Gastrocnemius medialis (tissue), 4 donors: ENCODE measurements at regions not wholly inside any gene's neighbourhood (a gene's known extent, or its start where the extent isn't known, plus 50 kb on each side); places are given as distances from the start of the nearest gene placed in this dataset.
"Not testable (repeated sequence)": the region's sequence is repeated elsewhere in the genome, so short reads cannot be mapped to it uniquely, and the experiment has no call there.

Experiments
- ATAC-seq, 2 donors: fragments of 150-250 bp; one replicate each; pipeline ENCODE4 v1.9.1; 2016
- DNase-seq, 2 donors: peaks; one replicate each; pipeline ENCODE4 v3.0.0-alpha.2; 2019
- H3K27ac ChIP-seq, 4 donors: fragments of 200-600 bp; sonication (generic); 1 replicate in 1 of 4; 2 replicates in 3 of 4; pipeline ENCODE4 v1.5.1; 2016 to 2018; ENCODE audit warnings: mild to moderate bottlenecking in 2 of 4, moderate library complexity in 1 of 4
- H3K27me3 ChIP-seq, 3 donors: fragments of 200-600 bp; sonication (generic) in 2 of 3; 1 replicate in 1 of 3; 2 replicates in 2 of 3; pipeline versions ENCODE4 v1.5.1 to v1.6.0; 2016 to 2019; ENCODE audit warnings: mild to moderate bottlenecking in 1 of 3, moderate library complexity in 1 of 3
- H3K36me3 ChIP-seq, 2 donors: fragments of 200-600 bp; sonication (generic) in 1 of 2; one replicate each; pipeline ENCODE4 v1.5.1; 2017 to 2018
- H3K4me1 ChIP-seq, 2 donors: fragments of 200-600 bp; sonication (generic) in 1 of 2; one replicate each; pipeline ENCODE4 v1.5.1; 2016 to 2017; ENCODE audit warnings: mild to moderate bottlenecking in 2 of 2
- H3K4me3 ChIP-seq, 4 donors: fragments of 200-600 bp; sonication (generic) in 3 of 4; 1 replicate in 1 of 4; 2 replicates in 3 of 4; pipeline ENCODE4 v1.5.1; 2016 to 2019; ENCODE audit warnings: mild to moderate bottlenecking in 2 of 4
- H3K9me3 ChIP-seq, 3 donors: fragments of 200-600 bp; sonication (generic) in 2 of 3; 1 replicate in 1 of 3; 2 replicates in 2 of 3; pipeline ENCODE4 v1.5.1; 2016 to 2019
- CTCF ChIP-seq, 5 experiments: fragments of 450-650 bp in 3 of 5; fragments of 200-600 bp in 2 of 5; sonication (generic) in 2 of 5; IDR thresholded peaks in 4 of 5; conservative IDR thresholded peaks in 1 of 5; 1 replicate in 4 of 5; 2 replicates in 1 of 5; pipeline ENCODE4 v1.5.1; 2016 to 2019; ENCODE audit warnings: antibody characterized with exemption in 5 of 5, mild to moderate bottlenecking in 3 of 5, moderate library complexity in 3 of 5
- POLR2A ChIP-seq, 2 donors: fragments of 450-650 bp; IDR thresholded peaks; one replicate each; pipeline ENCODE4 v1.6.1; 2017; ENCODE audit warnings: antibody characterized with exemption in 2 of 2, mild to moderate bottlenecking in 2 of 2, moderate library complexity in 2 of 2
- in situ Hi-C, 4 donors: fragments of 200-750 bp; cut with MboI; loops; one replicate each; pipeline versions ENCODE4 v1.15.0 to v1.8.0; 2017; ENCODE audit warnings: low sequenced_read_pairs in 4 of 4
- intact Hi-C: fragments of 100-400 bp; cut with DNase I; formaldehyde crosslinking; loops from one replicate; pipeline ENCODE4 v1.15.1; 2023; ENCODE audit warnings: low total_unique reads

- Histone ChIP-seq H3K27me3 (no peaks in the 10 kb centered on the region), H3K27ac (no peak overlapping the region), H3K4me1 (no peaks in the 10 kb centered on the region), H3K36me3 (no peaks in the 10 kb centered on the region), H3K9me3 (no peaks in the 10 kb centered on the region), H3K4me3 (no peak overlapping the region)
- no peak for ATAC-seq
- no peak for TF ChIP-seq CTCF (IDR thresholded peaks at IDR 0.05 in 4 of 5, conservative IDR thresholded peaks at IDR 0.05 in 1 of 5)
- TF ChIP-seq POLR2A (IDR thresholded peaks at IDR 0.05), result no peak
- in situ Hi-C loops, result no loop called here
- no peak for DNase-seq
- intact Hi-C loops, result no loop called here
Observed at GRCh38 chr3:127491909-127492308, 98.6 kb downstream of the TPRA1 start.

GRCh38 chr3:127491323-127491722 is 99.2 kb downstream of the TPRA1 start:
- intact Hi-C loops (no loop called here), in situ Hi-C loops (no loop called here)
- no peak overlapping the region for H3K4me3 ChIP-seq
- no peak overlapping the region for H3K27ac ChIP-seq
- DNase-seq (no peak), ATAC-seq (no peak)
- no peaks in the 10 kb centered on the region for H3K27me3 ChIP-seq
- H3K9me3 ChIP-seq, result no peaks in the 10 kb centered on the region
- no peaks in the 10 kb centered on the region for H3K36me3 ChIP-seq
- TF ChIP-seq POLR2A (IDR thresholded peaks at IDR 0.05) (no peak), CTCF (IDR thresholded peaks at IDR 0.05 in 4 of 5, conservative IDR thresholded peaks at IDR 0.05 in 1 of 5) (no peak)
- no peaks in the 10 kb centered on the region for H3K4me1 ChIP-seq

DNA sequence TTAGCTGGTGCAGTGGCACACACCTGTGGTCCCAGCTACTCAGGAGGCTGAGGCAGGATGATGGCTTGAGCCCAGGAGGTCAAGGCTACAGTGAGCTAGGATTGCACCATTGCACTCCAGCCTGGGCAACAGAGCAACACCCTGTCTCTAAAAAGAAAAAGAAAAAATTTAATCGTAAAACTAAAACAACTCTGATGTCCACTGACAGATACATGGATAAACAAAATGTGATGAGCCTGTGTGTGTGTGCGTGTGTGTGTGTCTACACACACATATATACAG is 99.6 kb downstream of the TPRA1 start:
- DNase-seq, H3K27me3 ChIP-seq, H3K36me3 ChIP-seq, H3K27ac ChIP-seq, in situ Hi-C loops, ATAC-seq, H3K4me1 ChIP-seq, H3K4me3 ChIP-seq, H3K9me3 ChIP-seq, intact Hi-C loops: not testable (repeated sequence)

- in situ Hi-C loops, result no loop called here
- H3K36me3 ChIP-seq, result no peaks in the 10 kb centered on the region
- H3K27ac ChIP-seq, result no peak overlapping the region
- H3K4me3 ChIP-seq, result no peak overlapping the region
- intact Hi-C loops, result no loop called here
- H3K4me1 ChIP-seq, result no peaks in the 10 kb centered on the region
- no peak for DNase-seq
- no peaks in the 10 kb centered on the region for H3K9me3 ChIP-seq
- no peak for ATAC-seq
- H3K27me3 ChIP-seq, result no peaks in the 10 kb centered on the region
- TF ChIP-seq POLR2A (IDR thresholded peaks at IDR 0.05), result no peak
- no peak for TF ChIP-seq CTCF (IDR thresholded peaks at IDR 0.05 in 4 of 5, conservative IDR thresholded peaks at IDR 0.05 in 1 of 5)
Observed at GRCh38 chr3:127490271-127491023, 100.1 kb downstream of the TPRA1 start.

- no peaks in the 10 kb centered on the region for H3K27me3 ChIP-seq
- no peaks in the 10 kb centered on the region for H3K36me3 ChIP-seq
- no peaks in the 10 kb centered on the region for H3K9me3 ChIP-seq
- H3K4me1 ChIP-seq, result no peaks in the 10 kb centered on the region
- ATAC-seq (no peak), DNase-seq (no peak)
- TF ChIP-seq CTCF (IDR thresholded peaks at IDR 0.05 in 4 of 5, conservative IDR thresholded peaks at IDR 0.05 in 1 of 5), result no peak
- no peak for TF ChIP-seq POLR2A (IDR thresholded peaks at IDR 0.05)
- no peak overlapping the region for H3K4me3 ChIP-seq
- in situ Hi-C loops, result no loop called here
- intact Hi-C loops, result no loop called here
- H3K27ac ChIP-seq, result no peak overlapping the region
Observed at GRCh38 chr3:127489357-127489756, 101.2 kb downstream of the TPRA1 start.
